GM18498 (cell line): ENCODE measurements at regions not wholly inside any gene's neighbourhood (a gene's known extent, or its start where the extent isn't known, plus 50 kb on each side); places are given as distances from the start of the nearest gene placed in this dataset.

Experiments used
- ATAC-seq: cut with Tn5 transposase; IDR thresholded peaks from one replicate; pipeline ENCODE4 v1.9.1; 2021; ENCODE audit warnings: mild to moderate bottlenecking, moderate library complexity; ENCODE audit not compliant: unreplicated experiment

DNA sequence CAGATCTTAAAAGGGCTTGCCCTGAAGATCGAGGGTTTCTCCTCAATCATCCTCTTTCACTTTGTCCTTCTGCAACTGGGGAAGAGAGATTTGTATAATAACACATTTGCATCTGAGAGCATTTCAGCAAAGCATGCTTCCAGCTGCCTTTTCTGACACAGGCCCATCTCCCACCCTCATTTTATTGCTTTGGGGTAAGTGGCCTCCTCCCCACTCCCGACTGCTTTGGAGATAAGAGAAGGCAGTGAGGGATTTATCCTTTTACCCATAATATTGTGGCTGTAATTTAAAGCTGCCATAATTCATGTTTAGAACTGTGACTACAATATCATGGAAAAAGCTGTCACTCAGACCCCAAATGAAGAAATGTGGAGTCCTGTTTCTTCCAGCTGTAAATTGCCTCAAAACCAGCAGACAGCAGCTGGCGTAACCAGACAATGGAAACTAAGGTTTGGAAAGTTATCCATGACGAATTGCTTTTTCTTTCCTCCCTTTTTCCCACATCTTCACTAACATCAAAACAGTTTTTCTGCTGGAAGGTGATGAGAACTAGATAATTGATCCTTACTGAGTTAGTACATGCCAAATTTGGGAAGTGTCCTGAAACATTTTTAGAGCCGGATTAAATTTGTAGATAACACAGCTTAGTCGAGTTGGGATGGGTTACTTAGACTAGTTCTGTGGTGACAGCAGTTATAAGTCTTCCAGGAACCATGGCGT is 104.2 kb upstream of the PFN2 start:
- ATAC-seq: peak; percentile 77

DNA sequence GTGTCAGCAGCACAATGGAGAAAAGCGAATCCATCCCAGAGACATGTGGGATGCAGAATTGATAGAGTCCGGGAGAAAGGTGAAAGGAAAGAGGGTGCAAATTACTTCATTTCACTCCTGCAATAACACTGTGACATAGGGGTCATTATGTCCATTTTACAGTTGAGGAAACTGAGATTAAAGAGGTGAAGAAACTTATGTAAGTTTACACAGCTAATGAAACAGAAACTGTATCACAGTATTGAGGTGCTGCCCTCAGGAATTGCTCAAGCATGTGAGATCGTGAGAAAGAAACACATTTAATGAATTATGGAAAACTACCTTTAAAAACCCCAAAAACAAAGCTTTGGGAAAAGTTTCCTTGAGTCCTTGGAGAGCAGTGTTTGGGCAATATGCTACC is 103.6 kb upstream of the PFN2 start:
- ATAC-seq: peak; percentile 81

DNA sequence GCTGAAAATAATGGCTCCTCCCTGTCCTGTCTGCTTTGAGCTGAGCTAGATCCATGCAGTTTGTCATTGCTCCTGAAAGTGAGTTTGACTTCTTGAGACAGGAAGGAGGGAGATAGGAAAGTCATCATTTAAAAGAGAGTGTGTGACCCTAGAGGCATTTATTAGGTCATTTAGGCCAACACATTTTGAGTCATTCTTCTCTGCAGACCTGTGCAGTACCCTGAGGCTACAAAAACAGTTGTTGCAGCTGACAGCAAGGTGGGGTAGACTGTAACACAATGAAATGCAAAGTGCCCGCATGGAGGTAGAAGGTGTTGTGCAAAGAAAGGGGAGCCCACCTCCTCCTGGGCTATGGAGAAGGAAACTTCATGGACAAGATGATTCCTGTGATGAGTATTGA is 102.8 kb upstream of the PFN2 start:
- ATAC-seq: no peak

DNA sequence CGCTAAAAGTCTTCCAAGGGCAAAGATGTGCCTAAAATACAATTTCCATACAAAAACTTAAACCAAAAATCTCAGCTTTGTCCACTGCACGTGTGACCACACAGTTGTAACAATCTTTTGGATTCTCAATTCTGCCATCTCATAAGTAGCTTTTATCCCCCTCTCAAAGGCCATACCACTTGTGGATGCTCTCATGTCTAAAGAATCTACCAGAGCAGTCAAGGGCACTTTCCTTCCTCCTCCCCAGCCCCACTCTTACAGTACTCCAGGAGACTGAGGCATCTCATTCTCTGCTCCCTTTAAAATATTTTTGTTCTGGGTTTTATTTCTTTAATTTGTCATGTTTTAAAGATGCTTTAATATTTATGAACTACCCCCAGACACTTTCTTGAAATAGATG is 102.3 kb upstream of the PFN2 start:
- ATAC-seq: no peak

DNA sequence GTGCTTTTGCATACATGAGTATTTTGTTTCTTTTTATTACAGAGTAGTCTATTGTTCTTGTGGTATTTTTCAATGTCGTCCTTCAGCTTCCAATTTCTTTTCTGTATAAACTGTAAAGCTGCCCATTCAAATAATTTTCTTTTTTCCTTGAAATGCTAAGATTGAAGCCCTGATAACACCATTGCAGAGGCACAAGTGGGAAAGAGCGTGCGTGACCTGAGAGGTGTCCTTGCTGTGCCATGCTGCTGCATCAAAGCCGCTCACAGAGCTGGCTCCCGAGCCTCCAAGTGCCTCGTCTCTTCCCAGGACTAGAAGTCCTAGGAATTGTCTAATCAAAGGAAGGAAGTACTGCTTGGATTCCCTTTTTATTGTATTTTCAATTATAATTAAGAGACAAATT is 101.9 kb upstream of the PFN2 start:
- ATAC-seq: no peak

DNA sequence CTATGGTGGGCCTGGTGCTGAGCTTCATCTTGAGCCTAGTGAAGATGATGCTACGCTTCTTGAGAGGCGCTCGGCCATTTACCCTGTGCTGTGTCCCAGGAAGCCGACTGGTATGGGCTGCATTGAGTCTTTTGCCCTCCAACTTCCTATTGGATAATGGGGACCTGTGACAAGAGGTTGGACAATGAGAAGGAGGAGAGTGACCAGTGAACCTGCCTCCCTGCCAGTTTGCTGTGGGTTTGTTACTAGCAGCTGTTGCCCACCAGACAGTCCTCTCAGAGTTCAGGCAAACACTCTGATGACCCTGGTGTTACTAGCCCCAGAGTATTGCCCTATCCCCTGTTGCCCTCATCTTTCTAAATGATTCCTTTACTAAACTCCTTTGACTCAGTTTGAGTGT is 99.6 kb upstream of the PFN2 start:
- ATAC-seq: no peak

DNA sequence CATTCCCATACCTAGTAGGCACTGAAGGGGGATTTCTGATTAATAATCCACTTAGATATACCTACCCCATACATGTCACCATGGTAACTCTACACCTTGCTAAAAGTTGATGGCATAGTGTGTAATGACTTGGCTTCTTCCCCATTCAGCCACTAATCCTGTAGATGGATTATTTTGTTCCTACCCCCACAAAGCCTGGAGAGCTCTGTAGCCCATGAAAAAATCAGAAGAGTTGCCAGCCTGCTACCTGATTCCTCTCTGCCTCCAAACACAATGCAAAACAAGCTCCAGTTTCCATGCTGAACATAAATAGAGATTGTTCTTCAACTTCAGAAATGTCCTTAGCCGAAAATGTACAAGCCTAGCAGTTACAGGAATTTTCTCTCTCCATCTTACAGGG is 98.9 kb upstream of the PFN2 start:
- ATAC-seq: no peak

DNA sequence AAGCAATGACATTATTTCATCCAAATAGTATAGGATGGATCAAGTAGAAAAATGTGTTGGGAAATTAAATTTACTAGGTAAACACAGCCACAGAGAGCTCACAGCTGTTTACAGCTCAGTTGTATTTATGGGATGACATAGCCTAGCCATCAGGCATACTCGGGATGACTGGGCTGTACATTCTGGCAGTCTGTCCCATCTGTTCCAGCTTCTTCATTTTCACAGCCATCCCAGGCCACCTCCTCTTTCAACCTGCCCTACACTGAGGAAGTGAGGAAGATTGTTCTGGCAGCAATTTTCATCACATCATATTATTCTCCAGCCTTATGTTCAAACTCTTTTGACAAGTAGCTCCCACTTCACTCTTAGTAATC is 98.4 kb upstream of the PFN2 start:
- ATAC-seq: no peak

DNA sequence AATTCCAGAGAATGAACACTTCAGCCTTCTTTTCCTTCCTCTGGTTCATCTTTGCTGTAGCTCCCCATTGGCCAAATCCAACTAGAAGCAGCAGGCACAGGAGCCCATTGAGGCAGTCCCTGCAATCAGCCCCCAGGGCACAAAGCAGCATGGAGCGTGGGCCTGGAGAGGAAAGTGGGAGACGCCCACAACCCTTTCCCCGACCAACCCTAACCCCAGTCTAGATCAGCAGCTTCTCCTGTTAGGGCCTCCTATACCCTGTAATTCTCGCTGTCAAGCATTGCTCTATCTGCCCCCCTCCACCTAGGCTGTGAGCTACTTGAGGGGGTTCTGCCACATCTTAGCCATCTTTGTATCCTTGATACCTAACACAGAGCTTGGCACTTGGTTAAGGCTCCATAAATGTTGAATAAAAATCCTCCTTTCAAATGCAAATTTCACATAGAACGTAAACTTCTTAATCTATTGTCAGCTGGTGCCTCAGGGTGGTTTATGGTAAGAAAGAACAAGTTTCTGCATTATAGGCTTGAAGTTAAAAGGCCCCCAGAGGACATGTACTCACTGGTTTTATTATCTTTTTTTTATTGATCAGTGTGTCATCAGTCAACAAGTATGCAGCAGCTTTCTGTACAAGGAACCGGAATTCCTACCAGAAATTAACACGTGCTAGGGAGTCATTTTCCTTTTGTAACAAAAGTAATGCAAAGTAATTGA is 97.9 kb upstream of the PFN2 start:
- no peak for ATAC-seq

DNA sequence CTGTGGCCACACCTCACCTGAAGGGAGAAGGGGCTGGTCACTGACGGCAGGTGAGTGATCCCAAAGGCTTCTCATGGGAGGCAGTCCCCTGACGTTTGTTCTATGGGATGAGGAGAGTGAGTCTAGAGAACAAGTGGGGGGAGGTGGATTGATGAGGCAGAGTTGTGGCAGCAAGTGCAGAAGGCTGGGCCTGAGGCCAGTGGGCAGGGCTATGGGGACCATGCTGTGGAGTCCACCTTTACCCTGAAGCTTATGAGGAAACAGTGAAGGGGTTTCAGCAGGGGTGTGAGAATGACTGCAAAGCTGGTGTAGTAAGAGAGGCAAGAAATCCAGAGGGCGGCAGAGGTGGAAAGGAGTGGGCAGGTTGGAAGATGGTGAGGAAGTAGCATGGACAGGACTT is 96.9 kb upstream of the PFN2 start:
- no peak for ATAC-seq

DNA sequence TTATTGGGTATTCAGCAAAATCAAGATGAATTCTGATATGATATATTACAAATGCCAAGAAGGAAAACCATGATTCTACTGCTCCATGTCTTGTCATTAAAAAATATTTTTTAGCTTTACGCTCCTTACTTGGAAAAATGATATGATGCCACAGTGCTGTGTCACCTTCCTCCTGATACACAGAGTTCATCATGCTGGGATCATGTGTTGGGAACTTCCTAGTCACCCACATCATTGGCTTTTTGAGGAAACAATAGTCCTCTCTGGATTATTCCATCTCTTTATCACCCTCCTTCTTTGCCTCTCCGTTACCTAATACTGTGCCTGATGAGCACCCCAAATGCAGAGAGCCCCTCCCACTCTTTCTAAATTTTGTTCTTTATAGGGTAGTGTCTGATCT is 94.3 kb upstream of the PFN2 start:
- no peak for ATAC-seq

DNA sequence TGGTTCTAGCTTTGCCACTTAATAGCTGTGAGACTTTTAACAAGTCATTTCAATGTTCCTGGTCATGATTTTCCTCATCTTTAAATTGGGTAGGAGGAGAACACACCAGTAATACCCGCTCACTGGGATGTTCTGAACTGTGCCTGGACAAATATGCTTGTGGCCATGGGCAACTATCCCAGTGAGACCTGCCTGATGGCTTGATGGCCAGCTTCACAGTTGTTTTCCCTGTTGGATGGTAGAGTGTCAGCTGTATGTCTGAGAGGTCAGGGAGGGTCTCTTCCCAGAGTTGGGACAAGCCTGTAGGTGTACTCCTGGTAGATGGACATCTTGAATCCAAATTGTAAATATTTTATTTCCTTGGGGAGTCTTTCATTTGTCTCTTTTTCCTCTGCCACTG is 92.5 kb upstream of the PFN2 start:
- ATAC-seq: no peak

DNA sequence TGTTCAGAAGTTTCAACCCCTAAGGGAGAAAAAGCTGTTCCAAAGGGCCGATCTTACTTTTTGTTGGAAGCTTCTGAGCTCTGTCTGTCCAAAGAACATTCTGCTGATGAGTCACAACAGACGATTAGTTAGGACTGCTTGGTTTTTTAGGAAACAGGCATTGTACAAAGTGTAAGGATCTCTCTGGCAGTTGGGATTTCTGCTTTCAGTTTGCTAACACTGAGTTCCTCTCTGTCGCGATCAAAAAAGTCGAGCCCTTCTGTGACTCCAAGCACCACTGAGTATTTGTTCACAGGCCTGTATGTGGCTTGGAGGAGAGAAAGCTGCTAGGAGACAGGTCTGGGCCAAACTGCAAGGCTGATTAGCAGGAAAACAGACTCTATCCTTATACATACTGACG is 91.8 kb upstream of the PFN2 start:
- no peak for ATAC-seq

DNA sequence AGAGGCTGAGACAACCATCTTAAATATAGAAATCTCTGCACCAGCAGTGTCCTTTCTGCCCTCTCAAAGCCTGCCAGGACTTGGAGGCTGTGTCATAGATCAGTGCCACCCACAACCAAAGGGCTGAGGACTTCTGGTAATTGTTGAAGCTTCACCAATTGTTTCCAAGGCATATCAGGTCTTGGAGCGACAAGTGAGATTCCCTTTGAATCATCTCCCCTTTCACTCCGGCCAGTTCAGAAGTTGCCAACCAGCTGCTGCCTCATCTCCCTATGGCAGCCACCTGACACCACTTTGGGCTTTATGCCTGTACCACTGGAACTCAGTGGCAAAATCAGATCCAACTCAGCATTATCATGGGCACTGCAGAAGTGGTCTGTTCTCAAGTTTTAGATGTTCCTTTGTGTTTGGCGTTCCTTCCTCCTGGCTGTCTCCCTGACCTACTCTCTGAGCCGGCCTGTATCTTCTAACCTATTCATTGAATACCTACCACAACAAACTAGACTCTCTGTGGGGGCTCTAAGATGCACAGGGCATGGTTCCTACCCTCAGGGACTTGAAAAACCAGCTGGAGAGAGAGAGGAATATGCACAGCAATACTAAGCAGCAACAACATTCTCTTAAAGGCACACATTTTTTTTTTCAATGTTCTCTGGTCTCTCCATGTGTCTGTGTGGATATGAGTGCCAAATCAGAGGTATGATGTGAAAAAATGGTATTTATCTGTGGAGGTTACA is 90.8 kb upstream of the PFN2 start:
- ATAC-seq: no peak

DNA sequence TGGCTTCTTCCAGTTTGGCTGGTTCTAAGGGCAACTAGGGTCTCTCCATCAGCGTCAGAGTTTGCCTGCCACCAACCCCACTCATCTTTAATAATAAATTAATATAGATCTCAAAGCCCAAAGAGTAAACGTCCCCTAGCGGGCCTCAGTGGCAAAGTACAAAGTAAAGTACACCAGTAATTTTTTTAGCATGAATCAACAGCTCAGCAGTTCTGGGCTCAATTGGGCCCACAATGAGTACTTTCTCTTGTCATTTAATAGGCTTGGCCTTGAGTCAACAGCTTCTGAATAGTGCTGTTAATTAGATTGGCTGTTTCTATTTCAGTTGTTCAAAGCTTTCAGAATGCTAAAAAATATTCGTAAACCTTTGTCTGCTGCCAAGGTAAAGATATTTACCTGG is 89.0 kb upstream of the PFN2 start:
- no peak for ATAC-seq

DNA sequence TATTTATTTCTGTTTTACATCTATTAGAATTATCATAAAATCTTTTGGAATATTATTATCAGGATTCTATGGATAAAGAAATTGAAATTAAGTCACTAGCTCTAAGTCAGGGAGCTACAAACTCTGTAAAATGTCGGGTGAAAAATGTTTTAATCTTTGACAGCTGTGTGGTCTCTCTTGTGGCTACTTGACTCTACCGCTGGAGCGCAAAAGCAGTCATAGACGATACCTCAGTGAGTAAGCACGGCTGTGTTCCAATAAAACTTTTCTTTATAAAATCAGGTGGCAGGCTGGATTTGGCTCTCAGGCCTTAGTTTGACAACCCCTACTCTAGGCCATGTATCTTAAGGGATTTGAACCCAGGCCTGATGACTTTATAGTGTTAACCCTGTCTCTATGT is 88.5 kb upstream of the PFN2 start:
- ATAC-seq: no peak

DNA sequence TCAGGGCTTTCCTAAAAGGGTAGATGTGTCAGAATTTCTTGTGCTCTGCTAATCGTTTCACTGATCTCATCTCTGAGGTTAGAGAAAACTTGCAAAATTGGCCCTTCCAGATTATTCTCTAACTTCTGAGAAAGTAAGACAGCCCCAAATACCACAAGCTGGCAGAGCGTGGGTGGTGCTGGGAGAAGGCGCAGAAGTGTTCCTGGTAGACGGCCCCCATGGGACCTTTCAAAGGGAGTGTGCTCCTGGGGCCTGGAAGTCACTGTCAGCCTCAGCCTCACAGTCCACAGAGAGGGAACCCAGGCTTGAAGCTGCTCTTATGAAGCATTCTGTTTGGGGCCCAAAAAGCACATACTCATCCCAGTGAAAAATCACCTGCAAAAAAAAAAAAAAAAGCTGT is 86.5 kb upstream of the PFN2 start:
- ATAC-seq: no peak

DNA sequence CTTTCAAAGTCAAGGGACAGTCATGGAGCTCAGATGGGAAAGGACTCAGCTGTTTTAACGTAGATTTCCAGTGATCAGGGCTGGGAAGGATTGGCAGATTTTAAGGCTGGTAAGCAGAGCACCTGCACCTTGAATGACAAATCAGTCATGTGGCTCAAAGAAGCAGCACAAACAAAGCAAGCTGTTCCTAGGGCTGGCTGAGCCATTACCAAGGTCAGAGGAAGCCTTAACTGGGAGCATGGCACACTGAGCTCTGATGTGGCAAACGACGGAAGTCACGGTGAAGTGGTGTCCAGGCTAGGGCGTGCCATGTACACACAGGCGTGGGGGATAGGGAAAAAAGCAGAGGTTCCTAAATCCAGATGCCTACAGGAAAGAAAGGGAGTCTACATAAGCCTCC is 84.6 kb upstream of the PFN2 start:
- no peak for ATAC-seq

DNA sequence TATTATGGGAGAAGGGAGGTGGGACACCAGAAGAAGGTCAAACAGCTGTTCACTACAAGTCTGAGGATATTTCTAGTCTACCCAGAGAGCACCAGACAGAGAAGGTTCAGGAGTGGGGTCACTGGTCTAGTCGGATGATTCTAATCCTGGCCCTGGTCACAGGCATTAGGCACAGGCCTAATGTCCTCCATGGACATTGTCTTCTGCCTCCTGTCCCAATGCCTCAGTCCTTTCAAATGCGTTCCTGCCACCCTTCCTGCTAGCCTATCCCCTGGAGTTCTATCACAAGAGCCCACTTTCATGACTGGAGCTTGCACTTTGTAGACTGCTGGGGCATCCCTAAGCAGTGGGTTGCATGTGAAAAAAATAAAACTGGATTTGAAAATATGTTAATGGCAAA is 83.9 kb upstream of the PFN2 start:
- no peak for ATAC-seq

DNA sequence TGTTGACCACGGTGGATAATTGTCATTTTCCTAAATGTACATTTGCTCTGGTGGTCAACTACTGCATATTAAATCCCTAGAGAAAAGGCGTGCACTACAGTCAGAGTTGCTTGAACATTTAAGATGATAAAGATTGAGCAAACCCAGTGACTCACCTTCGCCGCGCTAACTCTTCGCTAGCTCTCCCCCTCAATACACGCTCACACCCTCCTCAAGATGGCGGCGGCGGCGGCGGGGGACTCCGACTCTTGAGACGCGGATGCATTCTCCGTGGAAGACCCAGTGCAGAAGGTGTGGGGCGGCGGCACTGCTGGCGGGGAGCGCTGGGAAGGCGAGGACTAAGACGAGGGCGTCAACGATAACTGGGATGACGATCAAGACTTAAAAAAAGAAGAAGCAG is 79.8 kb upstream of the PFN2 start:
- no peak for ATAC-seq

DNA sequence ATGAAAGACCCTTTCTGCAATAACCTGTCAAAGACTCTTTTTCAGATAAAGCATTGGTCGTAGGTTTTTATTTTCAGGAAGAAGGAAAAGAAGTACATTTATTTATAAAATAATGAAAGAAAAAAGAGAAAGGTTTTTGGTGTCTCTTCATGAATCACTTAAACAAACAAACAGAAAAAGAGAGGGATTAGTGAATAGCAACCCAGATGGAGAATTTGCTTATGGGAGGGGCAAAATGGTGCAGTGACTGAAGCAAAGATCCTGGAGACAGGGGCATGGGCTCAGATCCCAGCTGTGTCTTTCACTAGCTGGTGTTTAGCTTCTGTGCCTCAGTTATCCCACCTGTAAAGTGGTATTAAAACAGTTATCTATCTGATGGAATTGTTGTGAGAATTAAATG is 78.6 kb upstream of the PFN2 start:
- ATAC-seq: no peak

DNA sequence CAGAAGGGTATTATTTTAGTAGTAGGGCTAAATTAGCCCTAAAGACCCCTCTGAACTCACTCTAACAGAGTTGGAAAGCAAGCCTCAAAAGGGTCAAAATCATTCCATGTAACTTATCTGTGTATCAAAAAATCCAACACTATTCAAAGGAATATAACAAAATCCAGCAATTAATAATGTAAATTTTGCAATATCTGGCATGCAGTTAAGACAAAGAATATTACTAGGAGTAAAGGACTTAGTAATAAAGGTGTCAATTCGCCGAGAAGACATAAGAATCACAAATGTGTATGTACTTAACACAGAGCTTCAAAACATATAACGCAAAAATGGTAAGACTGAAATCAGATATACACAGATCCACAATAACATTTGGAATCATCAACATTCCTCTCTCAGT is 71.2 kb upstream of the PFN2 start:
- ATAC-seq: no peak
